DMS53 (cell line): ENCODE measurements at regions not wholly inside any gene's neighbourhood (a gene's known extent, or its start where the extent isn't known, plus 50 kb on each side); places are given as distances from the start of the nearest gene placed in this dataset.
"Not testable (repeated sequence)": the region's sequence is repeated elsewhere in the genome, so short reads cannot be mapped to it uniquely, and the experiment has no call there.

Experiments
- DNase-seq: peaks from one replicate; lab custom pipeline; 2025; lab: John Stamatoyannopoulos, UW

GRCh38 chr3:11739706-11740105 is 96.0 kb upstream of the VGLL4 start:
- no peak for DNase-seq

- no peak for DNase-seq
Measured at GRCh38 chr3:11739123-11739522, 95.4 kb upstream of the VGLL4 start.

- no peak for DNase-seq
Measured at GRCh38 chr3:11737742-11738141, 94.0 kb upstream of the VGLL4 start.

- no peak for DNase-seq
Measured at GRCh38 chr3:11736136-11736833, 92.6 kb upstream of the VGLL4 start.

- DNase-seq, result no peak
Measured at GRCh38 chr3:11735638-11736037, 91.9 kb upstream of the VGLL4 start.

- DNase-seq, result not testable (repeated sequence)
Measured at GRCh38 chr3:11735111-11735510, 91.4 kb upstream of the VGLL4 start.

- DNase-seq, result no peak
Measured at GRCh38 chr3:11733914-11734313, 90.2 kb upstream of the VGLL4 start.

GRCh38 chr3:11727207-11727606 is 83.5 kb upstream of the VGLL4 start:
- no peak for DNase-seq

- DNase-seq, result no peak
Measured at GRCh38 chr3:11726146-11726545, 82.4 kb upstream of the VGLL4 start.

GRCh38 chr3:11725340-11725641 is 81.6 kb upstream of the VGLL4 start:
- DNase-seq, result not testable (repeated sequence)

- DNase-seq, result no peak
Measured at GRCh38 chr3:11724615-11725339, 81.1 kb upstream of the VGLL4 start.

- DNase-seq, result no peak
Measured at GRCh38 chr3:11721479-11721878, 77.8 kb upstream of the VGLL4 start.

- DNase-seq, result no peak
Measured at GRCh38 chr3:11720917-11721411, 77.2 kb upstream of the VGLL4 start.

- peak; percentile 79 for DNase-seq
Measured at GRCh38 chr3:11720304-11720898, 76.7 kb upstream of the VGLL4 start.

- peak; percentile 86 for DNase-seq
Measured at GRCh38 chr3:11719406-11720303, 75.9 kb upstream of the VGLL4 start.

GRCh38 chr3:11718637-11719405 is 75.1 kb upstream of the VGLL4 start:
- peak; percentile 66 for DNase-seq

GRCh38 chr3:11717768-11718636 is 74.3 kb upstream of the VGLL4 start:
- DNase-seq, result peak; percentile 15

- no peak for DNase-seq
Measured at GRCh38 chr3:11717301-11717700, 73.6 kb upstream of the VGLL4 start.

GRCh38 chr3:11716573-11717290 is 73.0 kb upstream of the VGLL4 start:
- no peak for DNase-seq

- DNase-seq, result no peak
Measured at GRCh38 chr3:11713171-11713570, 69.5 kb upstream of the VGLL4 start.
